ENCODE measurements at regions not wholly inside any gene's neighbourhood (a gene's known extent, or its start where the extent isn't known, plus 50 kb on each side); places are given as distances from the start of the nearest gene placed in this dataset.

GRCh38 chr4:117574085-117574484 is 460.2 kb upstream of the NDST3 start:
- ChIA-PET CTCF (no interaction called here), POLR2A (no interaction called here)
- no peaks in the 10 kb centered on the region for H3K79me2 ChIP-seq (ENCODE audit: control insufficient read depth, insufficient read depth, low read length)
- TF ChIP-seq POLR2AphosphoS5 (IDR thresholded peaks at IDR 0.05; ENCODE audit: insufficient read depth, low read depth, low read length) = no peak
- no peak for TF ChIP-seq CTCF (IDR thresholded peaks at IDR 0.05; ENCODE audit: extremely low read depth in 1 of 2, insufficient read depth in 1 of 2, low read depth in 1 of 2, low read length in 2 of 2)
- no peak for TF ChIP-seq MAX (IDR thresholded peaks at IDR 0.05; ENCODE audit: insufficient read depth, insufficient read length)
- no peak for TF ChIP-seq POLR2A (IDR thresholded peaks at IDR 0.05; ENCODE audit: low read depth, low read length)
- TF ChIP-seq MYC (IDR thresholded peaks at IDR 0.05; ENCODE audit: low read depth, low read length) = no peak
- TF ChIP-seq FOS (IDR thresholded peaks at IDR 0.05; ENCODE audit: borderline replicate concordance, insufficient read depth, low read length) = no peak
- no peaks in the 10 kb centered on the region for H3K36me3 ChIP-seq (ENCODE audit: control insufficient read depth in 2 of 2, extremely low read depth in 1 of 2, insufficient read depth in 2 of 2, low read length in 2 of 2)
- H2AFZ ChIP-seq (ENCODE audit: low read depth, low read length) = no peak overlapping the region
- BruUV-seq (replicated peaks) = no TSS peak
- intact Hi-C loops (cut with micrococcal nuclease) (no loop called here), dilution Hi-C loops (cut with MboI; ENCODE audit: extremely low pct_ligation_motif_present, low sequenced_read_pairs) (no loop called here)
- no peak overlapping the region for H3K4me3 ChIP-seq (replicated peaks in 1 of 3; ENCODE audit: insufficient read depth in 1 of 3, low read depth in 1 of 3, low read length in 3 of 3)
- H4K20me1 ChIP-seq (replicated peaks; ENCODE audit: control insufficient read depth, extremely low read depth, insufficient read depth, low read length) = no peaks in the 10 kb centered on the region
- H3K9me3 ChIP-seq (replicated peaks; ENCODE audit: control insufficient read depth, insufficient read depth, low read length) = no peaks in the 10 kb centered on the region
- no peaks in the 10 kb centered on the region for H3K27me3 ChIP-seq (ENCODE audit: control insufficient read depth in 2 of 2, insufficient read depth in 2 of 2, low read length in 2 of 2)
- no peak for FAIRE-seq
- no peak for DNase-seq (ENCODE audit: low read depth, low spot score)
- no peaks in the 10 kb centered on the region for H3K4me1 ChIP-seq (ENCODE audit: control insufficient read depth, extremely low read depth, insufficient read depth, low read length)
- H3K27ac ChIP-seq (ENCODE audit: insufficient read depth, low read depth, low read length) = no peak overlapping the region
- no peaks in the 10 kb centered on the region for H3K9me1 ChIP-seq (replicated peaks; ENCODE audit: control insufficient read depth, extremely low read depth, insufficient read depth, low read length)
- H3K4me2 ChIP-seq (ENCODE audit: insufficient read depth, low read length) = no peak overlapping the region
- no peak overlapping the region for H3K9ac ChIP-seq (replicated peaks; ENCODE audit: extremely low read depth, insufficient read depth, low read length)

- Histone ChIP-seq H4K20me1 (replicated peaks; ENCODE audit: control insufficient read depth, extremely low read depth, insufficient read depth, low read length) (no peaks in the 10 kb centered on the region), H3K9me1 (replicated peaks; ENCODE audit: control insufficient read depth, extremely low read depth, insufficient read depth, low read length) (no peaks in the 10 kb centered on the region), H3K4me3 (replicated peaks in 1 of 3; ENCODE audit: insufficient read depth in 1 of 3, low read depth in 1 of 3, low read length in 3 of 3) (no peak overlapping the region), H3K4me1 (ENCODE audit: control insufficient read depth, extremely low read depth, insufficient read depth, low read length) (no peaks in the 10 kb centered on the region), H3K36me3 (ENCODE audit: control insufficient read depth in 2 of 2, extremely low read depth in 1 of 2, insufficient read depth in 2 of 2, low read length in 2 of 2) (no peaks in the 10 kb centered on the region), H3K27ac (ENCODE audit: insufficient read depth, low read depth, low read length) (no peak overlapping the region), H3K4me2 (ENCODE audit: insufficient read depth, low read length) (no peak overlapping the region), H3K27me3 (ENCODE audit: control insufficient read depth in 2 of 2, insufficient read depth in 2 of 2, low read length in 2 of 2) (no peaks in the 10 kb centered on the region), H3K79me2 (ENCODE audit: control insufficient read depth, insufficient read depth, low read length) (no peaks in the 10 kb centered on the region), H2AFZ (ENCODE audit: low read depth, low read length) (no peak overlapping the region), H3K9me3 (replicated peaks; ENCODE audit: control insufficient read depth, insufficient read depth, low read length) (no peaks in the 10 kb centered on the region), H3K9ac (replicated peaks; ENCODE audit: extremely low read depth, insufficient read depth, low read length) (no peak overlapping the region)
- FAIRE-seq (no peak), DNase-seq (ENCODE audit: low read depth, low spot score) (no peak)
- BruUV-seq (replicated peaks) = no TSS peak
- intact Hi-C loops (cut with micrococcal nuclease) = no loop called here
- TF ChIP-seq CTCF (IDR thresholded peaks at IDR 0.05; ENCODE audit: extremely low read depth in 1 of 2, insufficient read depth in 1 of 2, low read depth in 1 of 2, low read length in 2 of 2) (no peak), POLR2AphosphoS5 (IDR thresholded peaks at IDR 0.05; ENCODE audit: insufficient read depth, low read depth, low read length) (no peak), MYC (IDR thresholded peaks at IDR 0.05; ENCODE audit: low read depth, low read length) (no peak), FOS (IDR thresholded peaks at IDR 0.05; ENCODE audit: borderline replicate concordance, insufficient read depth, low read length) (no peak), GATA2 (IDR thresholded peaks at IDR 0.05; ENCODE audit: insufficient read depth, insufficient read length, low read depth, low read length) (no peak), JUN (IDR thresholded peaks at IDR 0.05; ENCODE audit: borderline replicate concordance, insufficient read depth, insufficient read length, low read depth) (no peak), MAX (IDR thresholded peaks at IDR 0.05; ENCODE audit: insufficient read depth, insufficient read length) (no peak), POLR2A (IDR thresholded peaks at IDR 0.05; ENCODE audit: low read depth, low read length) (no peak), EZH2 (IDR thresholded peaks at IDR 0.05; ENCODE audit: borderline replicate concordance, low read depth, low read length, severe bottlenecking) (no peak)
- dilution Hi-C loops (cut with MboI; ENCODE audit: extremely low pct_ligation_motif_present, low sequenced_read_pairs) = no loop called here
- ChIA-PET POLR2A (no interaction called here), CTCF (no interaction called here)
These were observed 458.4 kb upstream of the NDST3 start for GRCh38 chr4:117575850-117576249.
